HEK293 (cell line): ENCODE measurements at regions not wholly inside any gene's neighbourhood (a gene's known extent, or its start where the extent isn't known, plus 50 kb on each side); places are given as distances from the start of the nearest gene placed in this dataset.
"Not testable (repeated sequence)": the region's sequence is repeated elsewhere in the genome, so short reads cannot be mapped to it uniquely, and the experiment has no call there.

Experiments used
- CTCF ChIA-PET: fragments of 350-600 bp; formaldehyde crosslinking; extraction: SDS; loops from one replicate; lab custom pipeline; 2021; ENCODE audit warnings: antibody characterized with exemption; lab: Yijun Ruan, JAX
- POLR2A ChIA-PET: fragments of 300-600 bp; formaldehyde crosslinking; extraction: SDS; loops from one replicate; lab custom pipeline; 2020; ENCODE audit warnings: antibody characterized with exemption, inconsistent platforms; lab: Yijun Ruan, JAX
- H3K27ac ChIP-seq: fragments of 200-500 bp; sonication (Bioruptor generic); 2 replicates; pipeline ENCODE4 v1.5.1; 2014; ENCODE audit warnings: low read depth, low read length, control low read depth, inconsistent platforms; ENCODE audit errors: extremely low read depth
- H3K36me3 ChIP-seq, 2 experiments: fragments of 200-500 bp in 1 of 2; sonication (Bioruptor generic) in 1 of 2; 1 replicate in 1 of 2; 2 replicates in 1 of 2; pipeline ENCODE4 v1.5.1; 2014 to 2017; ENCODE audit warnings: inconsistent platforms in 2 of 2, low read length in 2 of 2; ENCODE audit not compliant: control insufficient read depth in 2 of 2, insufficient read depth in 1 of 2
- H3K4me1 ChIP-seq: fragments of 200-500 bp; sonication (Bioruptor generic); 2 replicates; pipeline ENCODE4 v1.5.1; 2014; ENCODE audit warnings: mild to moderate bottlenecking, low read length, inconsistent platforms; ENCODE audit not compliant: control insufficient read depth, insufficient read depth
- H3K4me3 ChIP-seq: 2 replicates; pipeline ENCODE4 v1.5.1; 2011; ENCODE audit warnings: low read depth, mild to moderate bottlenecking, control low read depth, low read length, moderate library complexity
- H3K9me3 ChIP-seq: fragments of 200-500 bp; sonication (Bioruptor generic); 2 replicates; pipeline ENCODE4 v1.5.1; 2014; ENCODE audit warnings: low read depth, low read length, inconsistent platforms; ENCODE audit not compliant: control insufficient read depth, insufficient read depth
- PRDM6 ChIP-seq: fragments of 450-650 bp; formaldehyde crosslinking; IDR thresholded peaks from 2 replicates; pipeline ENCODE4 v1.5.1; 2017; ENCODE audit warnings: missing biosample characterization, missing genetic modification characterization
- SALL2 ChIP-seq: fragments of 450-650 bp; formaldehyde crosslinking; IDR thresholded peaks from 2 replicates; pipeline ENCODE4 v1.5.0; 2017; ENCODE audit warnings: missing biosample characterization, mild to moderate bottlenecking, missing genetic modification characterization, borderline replicate concordance
- TCF7L2 ChIP-seq: IDR thresholded peaks from 2 replicates; pipeline ENCODE4 v1.6.1; 2011; ENCODE audit warnings: low read depth, mild to moderate bottlenecking, inconsistent platforms, low read length, moderate library complexity, borderline replicate concordance
- YY1 ChIP-seq: fragments of 450-650 bp; formaldehyde crosslinking; IDR thresholded peaks from 2 replicates; pipeline ENCODE4 v1.5.1; 2018; ENCODE audit warnings: missing biosample characterization, missing genetic modification characterization
- ZBTB26 ChIP-seq: fragments of 450-650 bp; formaldehyde crosslinking; optimal IDR thresholded peaks from 2 replicates; pipeline ENCODE3; 2016; ENCODE audit warnings: missing biosample characterization, mild to moderate bottlenecking, missing genetic modification characterization
- ZNF146 ChIP-seq: fragments of 450-650 bp; formaldehyde crosslinking; IDR thresholded peaks from 2 replicates; pipeline ENCODE4 v1.5.1; 2016; ENCODE audit warnings: missing biosample characterization, missing genetic modification characterization
- ZNF148 ChIP-seq: fragments of 450-650 bp; formaldehyde crosslinking; IDR thresholded peaks from 2 replicates; pipeline ENCODE4 v1.5.0; 2017; ENCODE audit warnings: missing biosample characterization, missing genetic modification characterization, borderline replicate concordance
- ZNF48 ChIP-seq: fragments of 450-650 bp; formaldehyde crosslinking; IDR thresholded peaks from 2 replicates; pipeline ENCODE4 v1.5.1; 2016; ENCODE audit warnings: missing biosample characterization, missing genetic modification characterization
- ZNF610 ChIP-seq: fragments of 450-650 bp; formaldehyde crosslinking; IDR thresholded peaks from 2 replicates; pipeline ENCODE4 v1.5.1; 2016; ENCODE audit warnings: missing biosample characterization, missing genetic modification characterization, borderline replicate concordance
- ZNF776 ChIP-seq: fragments of 450-650 bp; formaldehyde crosslinking; IDR thresholded peaks from 2 replicates; pipeline ENCODE4 v1.5.0; 2017; ENCODE audit warnings: missing biosample characterization, missing genetic modification characterization, borderline replicate concordance
- ZNF791 ChIP-seq: fragments of 450-650 bp; formaldehyde crosslinking; IDR thresholded peaks from 2 replicates; pipeline ENCODE4 v1.5.1; 2016; ENCODE audit warnings: missing biosample characterization, missing genetic modification characterization
- ZNF843 ChIP-seq: fragments of 450-650 bp; formaldehyde crosslinking; IDR thresholded peaks from 2 replicates; pipeline ENCODE4 v1.5.1; 2016; ENCODE audit warnings: missing biosample characterization, missing genetic modification characterization
- TF ChIP-seq, protein P1 (sequence below): fragments of 450-650 bp; formaldehyde crosslinking; conservative IDR thresholded peaks from 2 replicates; pipeline ENCODE4 v1.5.1; 2016; ENCODE audit warnings: low read depth, missing biosample characterization, missing genetic modification characterization
- TF ChIP-seq, protein P2 (sequence below): fragments of 450-650 bp; formaldehyde crosslinking; IDR thresholded peaks from 2 replicates; pipeline ENCODE4 v1.5.1; 2016; ENCODE audit warnings: missing biosample characterization, missing genetic modification characterization
- TF ChIP-seq, protein P3 (sequence below): fragments of 450-650 bp; formaldehyde crosslinking; IDR thresholded peaks from 2 replicates; pipeline ENCODE4 v1.5.1; 2017; ENCODE audit warnings: missing biosample characterization, missing genetic modification characterization

DNA sequence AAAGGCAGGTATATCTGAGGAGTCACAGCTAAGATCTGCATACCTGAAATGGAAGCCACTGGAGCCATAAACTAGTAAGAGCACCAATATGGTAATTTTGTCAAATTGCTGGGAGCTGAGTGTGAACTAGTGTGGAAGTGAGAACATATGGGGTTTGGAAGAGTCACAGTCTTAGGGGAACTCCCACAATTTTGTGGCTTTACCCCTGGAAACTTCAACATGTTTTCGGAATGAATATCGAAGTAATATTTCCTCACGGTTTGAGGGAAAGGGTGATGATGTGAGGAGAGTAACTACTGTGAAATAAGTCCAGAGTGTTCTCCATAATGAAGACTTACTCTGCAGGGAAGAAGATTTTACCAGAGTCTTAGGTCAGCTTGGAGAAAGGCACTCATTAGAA, 565.9 kb downstream of the RIT2 start (continued):
- no peak for TF ChIP-seq ZBTB26 (tag by site-specific recombination)
- no peak for TF ChIP-seq ZNF148 (tag by site-specific recombination)
- TF ChIP-seq, protein P1, sequence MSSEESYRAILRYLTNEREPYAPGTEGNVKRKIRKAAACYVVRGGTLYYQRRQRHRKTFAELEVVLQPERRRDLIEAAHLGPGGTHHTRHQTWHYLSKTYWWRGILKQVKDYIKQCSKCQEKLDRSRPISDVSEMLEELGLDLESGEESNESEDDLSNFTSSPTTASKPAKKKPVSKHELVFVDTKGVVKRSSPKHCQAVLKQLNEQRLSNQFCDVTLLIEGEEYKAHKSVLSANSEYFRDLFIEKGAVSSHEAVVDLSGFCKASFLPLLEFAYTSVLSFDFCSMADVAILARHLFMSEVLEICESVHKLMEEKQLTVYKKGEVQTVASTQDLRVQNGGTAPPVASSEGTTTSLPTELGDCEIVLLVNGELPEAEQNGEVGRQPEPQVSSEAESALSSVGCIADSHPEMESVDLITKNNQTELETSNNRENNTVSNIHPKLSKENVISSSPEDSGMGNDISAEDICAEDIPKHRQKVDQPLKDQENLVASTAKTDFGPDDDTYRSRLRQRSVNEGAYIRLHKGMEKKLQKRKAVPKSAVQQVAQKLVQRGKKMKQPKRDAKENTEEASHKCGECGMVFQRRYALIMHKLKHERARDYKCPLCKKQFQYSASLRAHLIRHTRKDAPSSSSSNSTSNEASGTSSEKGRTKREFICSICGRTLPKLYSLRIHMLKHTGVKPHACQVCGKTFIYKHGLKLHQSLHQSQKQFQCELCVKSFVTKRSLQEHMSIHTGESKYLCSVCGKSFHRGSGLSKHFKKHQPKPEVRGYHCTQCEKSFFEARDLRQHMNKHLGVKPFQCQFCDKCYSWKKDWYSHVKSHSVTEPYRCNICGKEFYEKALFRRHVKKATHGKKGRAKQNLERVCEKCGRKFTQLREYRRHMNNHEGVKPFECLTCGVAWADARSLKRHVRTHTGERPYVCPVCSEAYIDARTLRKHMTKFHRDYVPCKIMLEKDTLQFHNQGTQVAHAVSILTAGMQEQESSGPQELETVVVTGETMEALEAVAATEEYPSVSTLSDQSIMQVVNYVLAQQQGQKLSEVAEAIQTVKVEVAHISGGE, result no peak
- TF ChIP-seq YY1, result no peak

- H3K4me1 ChIP-seq, H3K36me3 ChIP-seq, H3K9me3 ChIP-seq, H3K27ac ChIP-seq, POLR2A ChIA-PET, CTCF ChIA-PET, H3K4me3 ChIP-seq: not testable (repeated sequence)
Measured at GRCh38 chr18:42552559-42552958, 562.9 kb downstream of the RIT2 start.

- H3K27ac ChIP-seq, result no peak overlapping the region
- POLR2A ChIA-PET, result no interaction called here
- H3K4me3 ChIP-seq, result no peak overlapping the region
- no peaks in the 10 kb centered on the region for H3K4me1 ChIP-seq
- no peaks in the 10 kb centered on the region for H3K9me3 ChIP-seq
- no peaks in the 10 kb centered on the region for H3K36me3 ChIP-seq
- CTCF ChIA-PET, result no interaction called here
- TF ChIP-seq ZNF791 (tag by site-specific recombination) (no peak), PRDM6 (tag by site-specific recombination) (no peak), SALL2 (tag by site-specific recombination) (no peak), ZNF610 (no peak), ZNF843 (tag by site-specific recombination) (no peak), ZNF146 (tag by site-specific recombination) (no peak), ZNF776 (tag by site-specific recombination) (no peak), ZNF48 (no peak), TCF7L2 (no peak)
- TF ChIP-seq, protein P2, sequence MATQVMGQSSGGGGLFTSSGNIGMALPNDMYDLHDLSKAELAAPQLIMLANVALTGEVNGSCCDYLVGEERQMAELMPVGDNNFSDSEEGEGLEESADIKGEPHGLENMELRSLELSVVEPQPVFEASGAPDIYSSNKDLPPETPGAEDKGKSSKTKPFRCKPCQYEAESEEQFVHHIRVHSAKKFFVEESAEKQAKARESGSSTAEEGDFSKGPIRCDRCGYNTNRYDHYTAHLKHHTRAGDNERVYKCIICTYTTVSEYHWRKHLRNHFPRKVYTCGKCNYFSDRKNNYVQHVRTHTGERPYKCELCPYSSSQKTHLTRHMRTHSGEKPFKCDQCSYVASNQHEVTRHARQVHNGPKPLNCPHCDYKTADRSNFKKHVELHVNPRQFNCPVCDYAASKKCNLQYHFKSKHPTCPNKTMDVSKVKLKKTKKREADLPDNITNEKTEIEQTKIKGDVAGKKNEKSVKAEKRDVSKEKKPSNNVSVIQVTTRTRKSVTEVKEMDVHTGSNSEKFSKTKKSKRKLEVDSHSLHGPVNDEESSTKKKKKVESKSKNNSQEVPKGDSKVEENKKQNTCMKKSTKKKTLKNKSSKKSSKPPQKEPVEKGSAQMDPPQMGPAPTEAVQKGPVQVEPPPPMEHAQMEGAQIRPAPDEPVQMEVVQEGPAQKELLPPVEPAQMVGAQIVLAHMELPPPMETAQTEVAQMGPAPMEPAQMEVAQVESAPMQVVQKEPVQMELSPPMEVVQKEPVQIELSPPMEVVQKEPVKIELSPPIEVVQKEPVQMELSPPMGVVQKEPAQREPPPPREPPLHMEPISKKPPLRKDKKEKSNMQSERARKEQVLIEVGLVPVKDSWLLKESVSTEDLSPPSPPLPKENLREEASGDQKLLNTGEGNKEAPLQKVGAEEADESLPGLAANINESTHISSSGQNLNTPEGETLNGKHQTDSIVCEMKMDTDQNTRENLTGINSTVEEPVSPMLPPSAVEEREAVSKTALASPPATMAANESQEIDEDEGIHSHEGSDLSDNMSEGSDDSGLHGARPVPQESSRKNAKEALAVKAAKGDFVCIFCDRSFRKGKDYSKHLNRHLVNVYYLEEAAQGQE (tag by site-specific recombination), result no peak
- TF ChIP-seq, protein P3, sequence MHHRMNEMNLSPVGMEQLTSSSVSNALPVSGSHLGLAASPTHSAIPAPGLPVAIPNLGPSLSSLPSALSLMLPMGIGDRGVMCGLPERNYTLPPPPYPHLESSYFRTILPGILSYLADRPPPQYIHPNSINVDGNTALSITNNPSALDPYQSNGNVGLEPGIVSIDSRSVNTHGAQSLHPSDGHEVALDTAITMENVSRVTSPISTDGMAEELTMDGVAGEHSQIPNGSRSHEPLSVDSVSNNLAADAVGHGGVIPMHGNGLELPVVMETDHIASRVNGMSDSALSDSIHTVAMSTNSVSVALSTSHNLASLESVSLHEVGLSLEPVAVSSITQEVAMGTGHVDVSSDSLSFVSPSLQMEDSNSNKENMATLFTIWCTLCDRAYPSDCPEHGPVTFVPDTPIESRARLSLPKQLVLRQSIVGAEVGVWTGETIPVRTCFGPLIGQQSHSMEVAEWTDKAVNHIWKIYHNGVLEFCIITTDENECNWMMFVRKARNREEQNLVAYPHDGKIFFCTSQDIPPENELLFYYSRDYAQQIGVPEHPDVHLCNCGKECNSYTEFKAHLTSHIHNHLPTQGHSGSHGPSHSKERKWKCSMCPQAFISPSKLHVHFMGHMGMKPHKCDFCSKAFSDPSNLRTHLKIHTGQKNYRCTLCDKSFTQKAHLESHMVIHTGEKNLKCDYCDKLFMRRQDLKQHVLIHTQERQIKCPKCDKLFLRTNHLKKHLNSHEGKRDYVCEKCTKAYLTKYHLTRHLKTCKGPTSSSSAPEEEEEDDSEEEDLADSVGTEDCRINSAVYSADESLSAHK, result no peak
Measured at GRCh38 chr18:42559069-42559690, 556.3 kb downstream of the RIT2 start.
